LNCaP clone FGC (cell line): ENCODE measurements at regions not wholly inside any gene's neighbourhood (a gene's known extent, or its start where the extent isn't known, plus 50 kb on each side); places are given as distances from the start of the nearest gene placed in this dataset.

ENCODE experiments used
- DNase-seq: peaks from one replicate; pipeline ENCODE4 v3.0.0-alpha.2; 2011; ENCODE audit warnings: low read depth
- H3K4me3 ChIP-seq: 2 replicates; pipeline ENCODE4 v1.5.1; 2011; ENCODE audit warnings: mild to moderate bottlenecking, low read depth, low read length, control low read depth
- CTCF ChIP-seq: IDR thresholded peaks from 2 replicates; pipeline ENCODE4 v1.5.1; 2012; ENCODE audit warnings: mild to moderate bottlenecking; ENCODE audit not compliant: control insufficient read depth, insufficient read depth; ENCODE audit errors: extremely low read depth

DNA sequence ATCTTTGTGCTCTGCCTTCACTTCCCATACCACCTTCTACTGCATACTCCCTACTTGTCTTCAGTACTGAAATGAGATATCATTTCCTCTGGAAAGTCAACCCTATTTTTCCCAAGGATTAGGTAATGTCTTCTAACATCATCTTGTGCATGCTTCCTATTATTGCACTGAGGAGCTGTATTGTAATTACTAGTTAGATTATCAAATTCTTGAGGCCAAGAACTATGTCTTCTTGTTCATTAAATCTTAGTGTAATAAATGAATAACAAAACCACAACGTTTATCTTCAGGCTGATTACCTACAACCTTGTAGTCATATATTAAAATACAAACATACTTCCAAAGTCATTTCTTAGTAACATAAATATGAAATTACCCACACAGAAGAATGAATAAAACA, 87.9 kb upstream of the POU5F2 start:
- H3K4me3 ChIP-seq: no peak overlapping the region
- TF ChIP-seq CTCF: no peak
- DNase-seq: no peak

- no peak overlapping the region for H3K4me3 ChIP-seq
- DNase-seq: no peak
- TF ChIP-seq CTCF: no peak
Measured at GRCh38 chr5:93821891-93822415, 80.6 kb upstream of the POU5F2 start.

DNA sequence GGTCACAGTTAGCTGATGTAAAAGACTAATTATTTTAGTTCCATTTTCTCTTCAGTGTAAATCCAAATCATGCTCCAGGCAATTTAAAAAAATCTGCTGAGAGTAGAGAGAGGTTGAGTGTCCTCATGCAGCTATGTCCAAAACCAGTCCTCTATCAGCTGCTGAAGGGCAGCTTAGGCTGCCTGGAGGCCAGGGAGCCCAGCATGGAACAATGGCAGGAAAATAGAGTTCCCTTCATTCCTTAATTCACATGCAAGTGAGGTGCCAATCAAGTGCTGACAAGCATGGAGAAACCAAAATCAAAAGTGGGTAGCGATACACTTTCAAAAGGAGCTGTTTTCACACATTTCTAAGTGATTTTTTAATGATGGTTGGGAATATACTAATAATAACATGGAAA, 78.3 kb upstream of the POU5F2 start:
- no peak for TF ChIP-seq CTCF

GRCh38 chr5:93810780-93811179, 69.4 kb upstream of the POU5F2 start:
- TF ChIP-seq CTCF: no peak
- no peak overlapping the region for H3K4me3 ChIP-seq
- DNase-seq: no peak

More for the DNA sequence above, 78.3 kb upstream of the POU5F2 start:
- DNase-seq: no peak
- no peak overlapping the region for H3K4me3 ChIP-seq

DNA sequence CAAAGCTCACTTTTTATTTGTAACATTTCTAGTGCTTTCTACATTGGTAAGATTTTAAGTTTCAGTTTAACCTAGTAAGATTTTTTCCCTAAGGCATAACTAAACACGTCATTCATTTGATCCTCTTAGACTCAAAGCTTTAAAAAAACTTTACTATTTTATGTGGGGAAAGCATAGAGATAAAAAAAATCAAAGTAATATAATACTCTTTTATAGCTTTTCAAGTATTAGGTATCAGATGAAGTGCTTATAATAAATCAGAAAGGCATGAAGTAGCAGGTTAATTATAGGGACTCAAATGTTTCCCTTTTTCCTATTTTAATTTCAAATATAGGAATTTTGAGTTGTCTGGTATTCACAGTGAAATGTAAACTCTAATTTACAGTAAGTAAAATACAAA, 68.0 kb upstream of the POU5F2 start:
- no peak for DNase-seq
- TF ChIP-seq CTCF: no peak
- no peak overlapping the region for H3K4me3 ChIP-seq

DNA sequence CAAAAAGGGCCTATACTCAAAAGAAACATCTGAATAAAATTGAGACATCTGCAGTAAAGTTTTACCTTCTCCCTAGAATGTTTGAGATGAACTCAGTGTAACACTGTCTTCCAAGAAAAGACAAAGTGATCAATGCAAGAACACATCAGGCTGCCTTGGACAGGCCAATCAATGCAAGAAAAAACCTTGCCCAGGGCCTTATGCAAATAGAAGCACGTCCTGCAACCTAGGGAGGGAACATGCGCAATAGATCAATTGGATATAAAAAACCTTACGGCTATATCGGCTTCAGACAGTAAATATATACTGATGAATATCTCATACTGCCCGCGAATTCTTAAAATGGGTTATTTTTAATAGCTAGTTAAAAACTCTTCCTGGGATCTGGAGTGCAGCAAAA, 66.4 kb upstream of the POU5F2 start:
- no peak for TF ChIP-seq CTCF
- no peak overlapping the region for H3K4me3 ChIP-seq
- peak; percentile 17 for DNase-seq

- no peak for DNase-seq
- H3K4me3 ChIP-seq: no peak overlapping the region
- no peak for TF ChIP-seq CTCF
Measured at GRCh38 chr5:93805616-93806379, 64.4 kb upstream of the POU5F2 start.
